HCT116 (cell line): ENCODE measurements at regions not wholly inside any gene's neighbourhood (a gene's known extent, or its start where the extent isn't known, plus 50 kb on each side); places are given as distances from the start of the nearest gene placed in this dataset.

Experiments used
- ATAC-seq: fragments of 200-7000 bp; cut with Tn5 transposase; 2 replicates; pipeline ENCODE4 v1.9.1; 2020; ENCODE audit warnings: mild to moderate bottlenecking, moderate library complexity
- BruUV-seq: library from RNA; stranded (reverse); fragments of 400-500 nt; replicated peaks from 2 replicates; lab custom pipeline; 2021; lab: Mats Ljungman, UMichigan
- CTCF ChIA-PET: fragments of 300-600 bp; sonication (Branson Sonifier 250); formaldehyde crosslinking; loops from one replicate; lab custom pipeline; 2021; ENCODE audit warnings: antibody characterized with exemption; lab: Charles Lee
- POLR2A ChIA-PET: fragments of 300-600, 350-600 bp; sonication (Branson Sonifier 250); formaldehyde crosslinking; loops from one replicate; lab custom pipeline; 2021; ENCODE audit warnings: antibody characterized with exemption; lab: Charles Lee
- RAD21 ChIA-PET, 2 experiments: fragments of 300-600 bp; sonication (Branson Sonifier 250); formaldehyde crosslinking; loops; one replicate each; lab custom pipeline; 2023; ENCODE audit warnings: low total read pairs in 2 of 2; ENCODE audit not compliant: uncharacterized antibody in 2 of 2, unreplicated experiment in 2 of 2, low non-redundant PET in 1 of 2; lab: Charles Lee
- DNase-seq: peaks from one replicate; pipeline ENCODE4 v3.0.0-alpha.2; 2010; ENCODE audit warnings: low read depth, low spot score
- H2AFZ ChIP-seq: fragments of 200-600 bp; shearing (Covaris generic), sonication (generic); 2 replicates; pipeline ENCODE4 v1.6.1; 2017; ENCODE audit warnings: low read depth, mixed run types, mixed read lengths, antibody characterized with exemption, low read length; ENCODE audit not compliant: poor library complexity, severe bottlenecking
- H3K27ac ChIP-seq: 2 replicates; pipeline ENCODE4 v1.5.1; 2012; ENCODE audit warnings: low read depth, low read length
- H3K27me3 ChIP-seq: fragments of 200-600 bp; sonication (generic); 2 replicates; pipeline ENCODE4 v1.6.1; 2016; ENCODE audit warnings: mixed run types, low read length, mixed read lengths; ENCODE audit not compliant: insufficient read depth
- H3K36me3 ChIP-seq, 2 experiments: fragments of 200-500 bp in 1 of 2; fragments of 200-600 bp in 1 of 2; sonication (Bioruptor generic) in 1 of 2; sonication (generic) in 1 of 2; 2 replicates each; pipeline versions ENCODE4 v1.5.1 to v1.6.1; 2014 to 2016; ENCODE audit warnings: low read length in 2 of 2, inconsistent platforms in 1 of 2, mixed read lengths in 1 of 2, mixed run types in 1 of 2; ENCODE audit not compliant: insufficient read depth in 2 of 2, control insufficient read depth in 1 of 2
- H3K4me1 ChIP-seq, 2 experiments: fragments of 200-600 bp in 1 of 2; sonication (generic) in 1 of 2; 2 replicates each; pipeline versions ENCODE4 v1.5.1 to v1.6.1; 2012 to 2017; ENCODE audit warnings: low read length in 2 of 2, inconsistent platforms in 1 of 2, mild to moderate bottlenecking in 1 of 2, mixed read lengths in 1 of 2, mixed run types in 1 of 2, moderate library complexity in 1 of 2; ENCODE audit not compliant: insufficient read depth in 2 of 2, control insufficient read depth in 1 of 2
- H3K4me2 ChIP-seq: fragments of 200-600 bp; sonication (generic); 2 replicates; pipeline ENCODE4 v1.6.1; 2017; ENCODE audit warnings: mixed run types, low read length, mixed read lengths
- H3K4me3 ChIP-seq, 2 experiments: fragments of 200-600 bp in 1 of 2; sonication (generic) in 1 of 2; replicated peaks in 1 of 2; 2 replicates each; pipeline ENCODE4 v1.5.1; 2011 to 2016; ENCODE audit warnings: low read length in 2 of 2, control low read depth in 1 of 2, low read depth in 1 of 2, mild to moderate bottlenecking in 1 of 2, mixed read lengths in 1 of 2, mixed run types in 1 of 2
- H3K79me2 ChIP-seq: fragments of 200-600 bp; sonication (generic); 2 replicates; pipeline ENCODE4 v1.6.1; 2017; ENCODE audit warnings: mild to moderate bottlenecking, mixed run types, low read length, moderate library complexity, mixed read lengths; ENCODE audit not compliant: insufficient read depth
- H3K9ac ChIP-seq: fragments of 200-600 bp; sonication (generic); 2 replicates; pipeline ENCODE4 v1.6.1; 2016; ENCODE audit warnings: low read length, mixed read lengths
- H3K9me2 ChIP-seq: fragments of 200-600 bp; sonication (generic), shearing (Covaris generic); 2 replicates; pipeline ENCODE4 v1.6.1; 2017; ENCODE audit warnings: mixed run types, mild to moderate bottlenecking, moderate library complexity; ENCODE audit not compliant: insufficient read depth
- H3K9me3 ChIP-seq, 2 experiments: fragments of 200-500 bp in 1 of 2; fragments of 200-600 bp in 1 of 2; sonication (Bioruptor generic) in 1 of 2; sonication (generic) in 1 of 2; 2 replicates each; pipeline ENCODE4 v1.6.1; 2014 to 2017; ENCODE audit warnings: low read length in 2 of 2, mixed read lengths in 2 of 2, inconsistent platforms in 1 of 2, low read depth in 1 of 2, mild to moderate bottlenecking in 1 of 2, mixed run types in 1 of 2, moderate library complexity in 1 of 2; ENCODE audit not compliant: control insufficient read depth in 1 of 2, insufficient read depth in 1 of 2
- H4K20me1 ChIP-seq: fragments of 200-600 bp; sonication (generic), shearing (Covaris generic); 2 replicates; pipeline ENCODE4 v1.6.1; 2017; ENCODE audit warnings: mixed run types, mild to moderate bottlenecking, moderate library complexity; ENCODE audit not compliant: insufficient read depth
- ATF3 ChIP-seq: IDR thresholded peaks from 2 replicates; pipeline ENCODE4 v1.6.1; 2012
- CBX3 ChIP-seq: IDR thresholded peaks from 2 replicates; pipeline ENCODE4 v1.6.1; 2012; ENCODE audit warnings: low read depth
- CEBPB ChIP-seq: IDR thresholded peaks from 2 replicates; pipeline ENCODE4 v1.6.1; 2012; ENCODE audit warnings: low read depth
- CTCF ChIP-seq, 3 experiments: fragments of 200-600 bp in 1 of 3; sonication (generic) in 1 of 3; IDR thresholded peaks in 2 of 3; conservative IDR thresholded peaks in 1 of 3; 2 replicates each; pipeline ENCODE4 v1.5.1; 2012 to 2017; ENCODE audit warnings: low read depth in 2 of 3, low read length in 2 of 3, antibody characterized with exemption in 1 of 3, borderline replicate concordance in 1 of 3, control low read depth in 1 of 3, mild to moderate bottlenecking in 1 of 3, mixed read lengths in 1 of 3, mixed run types in 1 of 3, moderate library complexity in 1 of 3; ENCODE audit not compliant: insufficient read depth in 1 of 3
- EGR1 ChIP-seq: IDR thresholded peaks from 2 replicates; pipeline ENCODE4 v1.6.1; 2012; ENCODE audit warnings: low read depth
- ELF1 ChIP-seq: IDR thresholded peaks from 2 replicates; pipeline ENCODE4 v1.6.1; 2012; ENCODE audit warnings: low read depth, borderline replicate concordance
- EZH2 ChIP-seq: fragments of 200-600 bp; sonication (generic); IDR thresholded peaks from 2 replicates; pipeline ENCODE4 v1.6.1; 2017; ENCODE audit warnings: antibody characterized with exemption, mixed run types
- EZH2phosphoT487 ChIP-seq: fragments of 200-600 bp; IDR thresholded peaks from 2 replicates; pipeline ENCODE4 v1.6.1; 2018; ENCODE audit warnings: antibody characterized with exemption, borderline replicate concordance
- JUND ChIP-seq: IDR thresholded peaks from 2 replicates; pipeline ENCODE4 v1.6.1; 2012
- MAX ChIP-seq: IDR thresholded peaks from 2 replicates; pipeline ENCODE4 v1.6.1; 2012
- POLR2A ChIP-seq: IDR thresholded peaks from 2 replicates; pipeline ENCODE4 v1.7.0; 2011; ENCODE audit warnings: borderline replicate concordance; ENCODE audit not compliant: insufficient read depth, insufficient read length; ENCODE audit errors: extremely low read depth
- POLR2AphosphoS5 ChIP-seq: IDR thresholded peaks from 2 replicates; pipeline ENCODE4 v1.6.1; 2011; ENCODE audit warnings: mild to moderate bottlenecking, low read depth, low read length, moderate library complexity
- RAD21 ChIP-seq: IDR thresholded peaks from 2 replicates; pipeline ENCODE4 v1.6.1; 2012; ENCODE audit warnings: low read depth, mild to moderate bottlenecking
- SIN3A ChIP-seq: IDR thresholded peaks from 2 replicates; pipeline ENCODE4 v1.6.1; 2012; ENCODE audit warnings: low read depth
- SP1 ChIP-seq: IDR thresholded peaks from 2 replicates; pipeline ENCODE4 v1.6.1; 2012; ENCODE audit warnings: low read depth
- SRF ChIP-seq: IDR thresholded peaks from 2 replicates; pipeline ENCODE4 v1.6.1; 2012; ENCODE audit warnings: low read depth
- TCF7L2 ChIP-seq: IDR thresholded peaks from 2 replicates; pipeline ENCODE4 v1.7.0; 2011; ENCODE audit warnings: borderline replicate concordance, inconsistent platforms; ENCODE audit not compliant: insufficient read depth, insufficient read length; ENCODE audit errors: extremely low read depth
- YY1 ChIP-seq: IDR thresholded peaks from 2 replicates; pipeline ENCODE4 v1.6.1; 2011; ENCODE audit warnings: low read length, low read depth, moderate library complexity, mild to moderate bottlenecking; ENCODE audit not compliant: insufficient replicate concordance; ENCODE audit errors: extremely low read depth
- ZBTB33 ChIP-seq: IDR thresholded peaks from 2 replicates; pipeline ENCODE4 v1.6.1; 2011; ENCODE audit warnings: mild to moderate bottlenecking, low read length, moderate library complexity; ENCODE audit not compliant: insufficient replicate concordance; ENCODE audit errors: extremely low read depth
- ZFX ChIP-seq: fragments of 450-650 bp; IDR thresholded peaks from 2 replicates; pipeline ENCODE4 v1.6.1; 2017
- ZNF274 ChIP-seq: fragments of 200-500 bp; sonication (Bioruptor generic); IDR thresholded peaks from 2 replicates; pipeline ENCODE4 v1.6.1; 2014; ENCODE audit warnings: mild to moderate bottlenecking, low read depth, low read length, inconsistent platforms
- intact Hi-C: fragments of 100-400 bp; cut with micrococcal nuclease; formaldehyde crosslinking; loops from 2 replicates; pipeline ENCODE4 v1.10.0; 2022

GRCh38 chr2:52934323-52934898 is 833.2 kb upstream of the CHAC2 start:
- H3K9me3 ChIP-seq: no peaks in the 10 kb centered on the region; a peak in 1 of 4 replicates
- intact Hi-C loops: no loop called here
- peak; percentile 91 for DNase-seq
- ChIA-PET RAD21 (no interaction called here), POLR2A (interaction anchor here (1.3 kb wide), 1 partner anchor 15 kb away, joined by 3 read pairs; no protein-coding TSS in a partner anchor), CTCF (no interaction called here)
- no peaks in the 10 kb centered on the region for H4K20me1 ChIP-seq
- H3K9ac ChIP-seq: peak overlapping the region; percentile 53
- peak; percentile 83 for ATAC-seq
- peak overlapping the region; percentile 7 for H2AFZ ChIP-seq
- peak overlapping the region in 1 of 2 experiments; percentile 33; a peak in 2 of 4 replicates for H3K4me3 ChIP-seq
- peak overlapping the region; percentile 69 for H3K27ac ChIP-seq
- no peaks in the 10 kb centered on the region for H3K27me3 ChIP-seq
- no peaks in the 10 kb centered on the region for H3K9me2 ChIP-seq
- peaks cover 21 to 36% of the 10 kb centered on the region in 2 experiments for H3K4me1 ChIP-seq
- no peaks in the 10 kb centered on the region for H3K36me3 ChIP-seq
- BruUV-seq: no TSS peak
- no peaks in the 10 kb centered on the region for H3K79me2 ChIP-seq
- peak overlapping the region; percentile 72 for H3K4me2 ChIP-seq
- TF ChIP-seq EZH2phosphoT487 (no peak), ELF1 (no peak), ZNF274 (no peak), POLR2A (no peak), MAX (peak; percentile 68), EGR1 (peak; percentile 51; the same call in 1 of the 2 replicates), CTCF (IDR thresholded peaks at IDR 0.05 in 2 of 3, conservative IDR thresholded peaks at IDR 0.05 in 1 of 3; ENCODE audit: borderline replicate concordance in 1 of 3, insufficient read depth in 1 of 3, low read depth in 2 of 3, low read length in 2 of 3) (no peak), EZH2 (no peak), YY1 (peak; percentile 16), SIN3A (peak; percentile 85), CBX3 (peak; percentile 96), SRF (peak; percentile 82), POLR2AphosphoS5 (peak; percentile 47; the same call in 1 of the 2 replicates), ZBTB33 (no peak), SP1 (peak; percentile 98), ZFX (no peak), ATF3 (peak; percentile 71), TCF7L2 (peak; percentile 86), CEBPB (peak; percentile 97), JUND (peak; percentile 100), RAD21 (peak; percentile 38)
